Posterior cingulate gyrus (tissue), 11 donors: ENCODE measurements at regions not wholly inside any gene's neighbourhood (a gene's known extent, or its start where the extent isn't known, plus 50 kb on each side); places are given as distances from the start of the nearest gene placed in this dataset.

Source experiments
- DNase-seq, 10 donors: peaks; one replicate each; pipeline versions ENCODE4 v3.0.0 to v3.0.0-alpha.2; 2020 to 2021; ENCODE audit warnings: mixed read lengths in 3 of 10
- intact Hi-C: fragments of 100-400 bp; cut with DNase I; formaldehyde crosslinking; loops from one replicate; pipeline ENCODE4 v1.15.1; 2023

GRCh38 chr13:33367926-33368325, 82.4 kb upstream of the STARD13 start:
- intact Hi-C loops: no loop called here
- DNase-seq: no peak

GRCh38 chr13:33369073-33369472, 83.5 kb upstream of the STARD13 start:
- DNase-seq: no peak
- intact Hi-C loops: no loop called here

- no peak for DNase-seq
- intact Hi-C loops: no loop called here
These were observed 86.8 kb upstream of the STARD13 start for GRCh38 chr13:33372251-33372919.

GRCh38 chr13:33373624-33374023, 88.1 kb upstream of the STARD13 start:
- intact Hi-C loops: no loop called here
- DNase-seq: no peak

GRCh38 chr13:33375421-33375820, 89.9 kb upstream of the STARD13 start:
- intact Hi-C loops: no loop called here
- DNase-seq: no peak

- no peak for DNase-seq
These were observed 90.7 kb upstream of the STARD13 start for GRCh38 chr13:33376212-33376611.

GRCh38 chr13:33377411-33377810, 91.9 kb upstream of the STARD13 start:
- DNase-seq: no peak
- intact Hi-C loops: no loop called here

More at GRCh38 chr13:33376212-33376611, 90.7 kb upstream of the STARD13 start:
- intact Hi-C loops: no loop called here

GRCh38 chr13:33377825-33378224, 92.3 kb upstream of the STARD13 start:
- intact Hi-C loops: no loop called here
- DNase-seq: no peak

- intact Hi-C loops: no loop called here
- DNase-seq: no peak
These were observed 94.1 kb upstream of the STARD13 start for GRCh38 chr13:33379608-33380007.

GRCh38 chr13:33380487-33381079, 95.0 kb upstream of the STARD13 start:
- DNase-seq: no peak
- intact Hi-C loops: no loop called here

GRCh38 chr13:33381180-33381579, 95.6 kb upstream of the STARD13 start:
- intact Hi-C loops: no loop called here
- no peak for DNase-seq

GRCh38 chr13:33381906-33382305, 96.4 kb upstream of the STARD13 start:
- no peak for DNase-seq
- intact Hi-C loops: no loop called here

- intact Hi-C loops: no loop called here
- DNase-seq: no peak
These were observed 98.4 kb upstream of the STARD13 start for GRCh38 chr13:33383724-33384577.

GRCh38 chr13:33388286-33388998, 102.9 kb upstream of the STARD13 start:
- intact Hi-C loops: no loop called here

GRCh38 chr13:33392794-33393405, 107.3 kb upstream of the STARD13 start:
- intact Hi-C loops: no loop called here
- no peak for DNase-seq

More at GRCh38 chr13:33388286-33388998, 102.9 kb upstream of the STARD13 start:
- no peak for DNase-seq

- intact Hi-C loops: no loop called here
- peak in 4 of 10 donors; percentile 12 to 70 (median 18) for DNase-seq
These were observed 108.9 kb upstream of the STARD13 start for GRCh38 chr13:33394294-33394932.

GRCh38 chr13:33401238-33401637, 115.7 kb upstream of the STARD13 start:
- no peak for DNase-seq

GRCh38 chr13:33402975-33403374, 117.4 kb upstream of the STARD13 start:
- no peak for DNase-seq
- intact Hi-C loops: no loop called here

More at GRCh38 chr13:33401238-33401637, 115.7 kb upstream of the STARD13 start:
- intact Hi-C loops: no loop called here

- DNase-seq: no peak
- intact Hi-C loops: no loop called here
These were observed 118.3 kb upstream of the STARD13 start for GRCh38 chr13:33403807-33404362.

- intact Hi-C loops: no loop called here
- DNase-seq: no peak
These were observed 119.8 kb upstream of the STARD13 start for GRCh38 chr13:33405371-33405770.
